HG02678 (cell line): ENCODE measurements at regions not wholly inside any gene's neighbourhood (a gene's known extent, or its start where the extent isn't known, plus 50 kb on each side); places are given as distances from the start of the nearest gene placed in this dataset.

Source experiments
- ATAC-seq: cut with Tn5 transposase; IDR thresholded peaks from one replicate; pipeline ENCODE4 v1.9.1; 2021; ENCODE audit warnings: mild to moderate bottlenecking, moderate library complexity; ENCODE audit not compliant: unreplicated experiment

GRCh38 chr17:68706356-68706920 is 105.3 kb upstream of the FAM20A start:
- no peak for ATAC-seq

GRCh38 chr17:68705714-68706076 is 104.5 kb upstream of the FAM20A start:
- ATAC-seq, result no peak

- no peak for ATAC-seq
These were observed 103.9 kb upstream of the FAM20A start for GRCh38 chr17:68704871-68705713.

- no peak for ATAC-seq
These were observed 99.9 kb upstream of the FAM20A start for GRCh38 chr17:68701046-68701445.

- no peak for ATAC-seq
These were observed 99.3 kb upstream of the FAM20A start for GRCh38 chr17:68700421-68700820.

GRCh38 chr17:68699936-68700335 is 98.8 kb upstream of the FAM20A start:
- no peak for ATAC-seq

GRCh38 chr17:68698746-68699145 is 97.6 kb upstream of the FAM20A start:
- no peak for ATAC-seq

GRCh38 chr17:68697850-68698361 is 96.7 kb upstream of the FAM20A start:
- no peak for ATAC-seq

- ATAC-seq, result no peak
These were observed 94.5 kb upstream of the FAM20A start for GRCh38 chr17:68695659-68696058.

- ATAC-seq, result no peak
These were observed 93.8 kb upstream of the FAM20A start for GRCh38 chr17:68694791-68695485.

- no peak for ATAC-seq
These were observed 92.7 kb upstream of the FAM20A start for GRCh38 chr17:68693896-68694295.

- no peak for ATAC-seq
These were observed 92.3 kb upstream of the FAM20A start for GRCh38 chr17:68693466-68693865.

- ATAC-seq, result no peak
These were observed 85.2 kb upstream of the FAM20A start for GRCh38 chr17:68686108-68686988.

GRCh38 chr17:68684949-68685357 is 83.8 kb upstream of the FAM20A start:
- ATAC-seq, result no peak

- ATAC-seq, result no peak
These were observed 81.7 kb upstream of the FAM20A start for GRCh38 chr17:68682903-68683302.

- no peak for ATAC-seq
These were observed 78.7 kb upstream of the FAM20A start for GRCh38 chr17:68679882-68680281.

- no peak for ATAC-seq
These were observed 75.7 kb upstream of the FAM20A start for GRCh38 chr17:68676856-68677255.

GRCh38 chr17:68675723-68676122 is 74.6 kb upstream of the FAM20A start:
- no peak for ATAC-seq

- ATAC-seq, result no peak
These were observed 73.1 kb upstream of the FAM20A start for GRCh38 chr17:68674029-68674925.
